ENCODE measurements at regions not wholly inside any gene's neighbourhood (a gene's known extent, or its start where the extent isn't known, plus 50 kb on each side); places are given as distances from the start of the nearest gene placed in this dataset.

DNA sequence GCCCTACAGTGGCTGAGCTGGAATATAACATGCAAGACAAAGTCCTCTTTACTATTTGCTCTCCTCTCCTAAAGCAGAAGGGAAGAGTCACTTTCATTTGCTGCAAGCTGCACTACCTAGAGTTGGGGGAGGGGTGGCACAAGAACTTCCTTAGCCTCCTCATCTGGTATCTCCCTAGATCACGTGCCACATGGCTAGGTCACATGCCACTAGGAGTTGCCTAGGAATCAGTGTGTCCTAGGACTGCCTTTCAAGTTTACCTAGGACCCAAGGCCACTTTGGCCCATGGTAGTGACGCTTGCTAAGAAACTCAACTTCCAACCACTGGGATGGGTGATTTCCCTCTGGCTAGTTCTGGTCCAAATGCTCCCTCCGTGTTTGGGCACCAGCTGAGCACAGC, 625.2 kb downstream of the DIAPH3 start:
- no peak overlapping the region for H3K4me3 ChIP-seq (ENCODE audit: low read depth, low read length)
- no peak for DNase-seq (ENCODE audit: low read depth)

- no peak overlapping the region for H3K4me3 ChIP-seq (ENCODE audit: low read depth, low read length)
- DNase-seq (ENCODE audit: low read depth), result no peak
These were observed 621.4 kb downstream of the DIAPH3 start for GRCh38 chr13:59542303-59542702.

GRCh38 chr13:59543418-59543817, 620.3 kb downstream of the DIAPH3 start:
- H3K4me3 ChIP-seq (ENCODE audit: low read depth, low read length), result no peak overlapping the region
- DNase-seq (ENCODE audit: low read depth), result no peak

- DNase-seq (ENCODE audit: low read depth), result no peak
- H3K4me3 ChIP-seq (ENCODE audit: low read depth, low read length), result no peak overlapping the region
These were observed 618.7 kb downstream of the DIAPH3 start for GRCh38 chr13:59545007-59545406.

GRCh38 chr13:59546178-59546577, 617.5 kb downstream of the DIAPH3 start:
- no peak overlapping the region for H3K4me3 ChIP-seq (ENCODE audit: low read depth, low read length)
- no peak for DNase-seq (ENCODE audit: low read depth)

GRCh38 chr13:59547950-59548349, 615.8 kb downstream of the DIAPH3 start:
- DNase-seq (ENCODE audit: low read depth), result no peak
- no peak overlapping the region for H3K4me3 ChIP-seq (ENCODE audit: low read depth, low read length)

GRCh38 chr13:59562924-59563323, 600.8 kb downstream of the DIAPH3 start:
- no peak for DNase-seq (ENCODE audit: low read depth)
- H3K4me3 ChIP-seq (ENCODE audit: low read depth, low read length), result no peak overlapping the region

- no peak overlapping the region for H3K4me3 ChIP-seq (ENCODE audit: low read depth, low read length)
- no peak for DNase-seq (ENCODE audit: low read depth)
These were observed 597.2 kb downstream of the DIAPH3 start for GRCh38 chr13:59566561-59566960.

- DNase-seq (ENCODE audit: low read depth), result no peak
- no peak overlapping the region for H3K4me3 ChIP-seq (ENCODE audit: low read depth, low read length)
These were observed 595.4 kb downstream of the DIAPH3 start for GRCh38 chr13:59568306-59568705.

DNA sequence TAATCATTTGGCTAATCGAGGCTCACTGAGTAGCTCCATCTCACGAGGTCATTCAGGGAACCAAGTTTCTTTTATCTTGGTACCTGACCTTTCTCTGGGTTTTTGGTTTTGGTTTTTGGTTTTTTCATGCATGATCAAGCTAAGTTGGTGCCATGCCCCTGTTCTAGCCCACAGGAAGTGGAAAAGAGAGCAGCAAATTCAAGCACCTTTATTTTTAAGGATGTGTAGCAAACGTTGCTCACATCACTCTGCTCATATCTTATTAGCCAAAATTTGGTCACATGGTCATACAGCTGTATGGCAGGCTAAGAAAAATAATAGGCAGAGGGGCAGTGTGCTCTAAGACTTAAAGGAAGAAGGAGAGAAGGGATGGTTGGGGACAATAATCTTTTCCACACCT, 593.5 kb downstream of the DIAPH3 start:
- no peak overlapping the region for H3K4me3 ChIP-seq (ENCODE audit: low read depth, low read length)
- DNase-seq (ENCODE audit: low read depth), result no peak

DNA sequence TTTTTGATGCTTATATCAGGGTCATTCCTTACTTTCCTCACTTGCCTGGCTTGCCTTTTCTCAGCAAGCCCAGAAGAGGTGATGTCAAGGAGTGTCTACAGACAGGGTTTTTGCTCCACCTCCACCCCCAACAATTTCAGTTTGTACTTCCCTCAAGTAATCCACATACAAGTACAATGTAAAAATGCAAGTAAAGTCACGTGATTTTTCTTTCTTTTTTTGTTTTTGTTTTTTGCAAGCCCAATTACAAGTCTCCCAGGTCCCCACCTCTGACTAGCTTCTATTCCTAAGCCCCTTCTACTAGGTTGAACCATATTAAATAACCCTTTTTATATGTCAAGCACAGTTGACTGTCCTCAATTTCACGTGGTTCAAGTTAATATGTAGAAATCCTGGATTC, 579.6 kb downstream of the DIAPH3 start:
- no peak for DNase-seq (ENCODE audit: low read depth)
- H3K4me3 ChIP-seq (ENCODE audit: low read depth, low read length), result no peak overlapping the region

DNA sequence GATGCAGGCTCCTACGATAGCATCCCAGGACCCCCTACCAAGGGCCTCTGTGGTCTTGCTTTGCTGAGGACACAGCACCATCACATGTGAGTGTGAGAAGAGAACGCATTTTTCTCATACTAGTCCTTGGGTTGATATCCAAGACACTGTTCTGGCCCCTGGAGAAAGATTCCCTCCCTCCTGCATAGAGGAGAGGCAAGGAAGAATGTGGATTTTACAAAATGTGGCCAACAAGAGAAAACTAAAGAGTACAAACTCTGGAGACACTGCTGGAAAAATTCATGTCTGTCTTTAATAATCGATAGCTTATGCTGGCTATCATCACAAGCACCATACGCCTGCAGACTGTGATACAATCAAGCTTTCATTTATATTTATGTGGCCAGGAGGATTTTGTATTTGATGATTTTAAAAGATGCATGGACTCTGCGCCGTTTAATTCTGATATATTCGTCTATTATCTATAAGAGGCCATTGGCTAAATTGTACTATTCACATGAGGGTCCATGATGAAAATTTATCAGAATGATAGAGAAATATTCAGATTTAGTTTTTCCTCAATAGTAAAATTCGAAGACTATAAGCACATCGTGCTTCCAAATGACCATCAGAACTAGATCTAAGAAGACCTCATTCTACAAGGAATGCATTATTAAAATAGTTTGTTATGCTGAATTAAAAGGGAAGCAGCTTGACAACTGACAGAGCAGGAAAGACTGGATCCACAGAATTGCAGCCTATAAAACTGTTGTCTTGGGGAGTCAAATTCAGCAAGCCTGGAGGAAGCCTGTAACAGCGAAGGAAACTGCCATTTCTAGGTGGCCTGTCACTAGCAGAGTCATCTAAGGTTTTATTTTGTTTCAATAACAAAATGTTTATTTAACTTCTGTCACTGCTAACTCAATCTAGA, 578.7 kb downstream of the DIAPH3 start:
- no peak overlapping the region for H3K4me3 ChIP-seq (ENCODE audit: low read depth, low read length)
- DNase-seq (ENCODE audit: low read depth), result no peak

DNA sequence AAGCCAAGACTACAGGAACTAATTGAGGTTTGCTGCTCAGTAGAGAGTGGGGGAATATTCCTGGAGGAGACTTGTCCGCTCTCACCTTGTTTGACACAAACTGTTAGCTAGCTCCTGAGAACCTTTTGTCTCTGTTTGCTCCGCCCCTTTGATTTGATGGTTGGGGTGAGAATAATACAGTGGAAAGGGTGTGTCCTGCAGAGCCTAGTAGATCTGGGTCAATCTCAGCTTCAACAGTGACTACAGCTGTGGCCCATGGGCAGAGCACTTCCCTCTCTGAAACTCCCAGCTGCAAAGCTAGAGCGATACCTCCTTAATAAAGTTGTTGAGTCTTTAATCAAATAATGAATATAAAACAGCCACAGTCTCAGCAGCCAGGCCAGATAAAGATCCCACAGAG, 576.7 kb downstream of the DIAPH3 start:
- no peak overlapping the region for H3K4me3 ChIP-seq (ENCODE audit: low read depth, low read length)
- DNase-seq (ENCODE audit: low read depth), result no peak

DNA sequence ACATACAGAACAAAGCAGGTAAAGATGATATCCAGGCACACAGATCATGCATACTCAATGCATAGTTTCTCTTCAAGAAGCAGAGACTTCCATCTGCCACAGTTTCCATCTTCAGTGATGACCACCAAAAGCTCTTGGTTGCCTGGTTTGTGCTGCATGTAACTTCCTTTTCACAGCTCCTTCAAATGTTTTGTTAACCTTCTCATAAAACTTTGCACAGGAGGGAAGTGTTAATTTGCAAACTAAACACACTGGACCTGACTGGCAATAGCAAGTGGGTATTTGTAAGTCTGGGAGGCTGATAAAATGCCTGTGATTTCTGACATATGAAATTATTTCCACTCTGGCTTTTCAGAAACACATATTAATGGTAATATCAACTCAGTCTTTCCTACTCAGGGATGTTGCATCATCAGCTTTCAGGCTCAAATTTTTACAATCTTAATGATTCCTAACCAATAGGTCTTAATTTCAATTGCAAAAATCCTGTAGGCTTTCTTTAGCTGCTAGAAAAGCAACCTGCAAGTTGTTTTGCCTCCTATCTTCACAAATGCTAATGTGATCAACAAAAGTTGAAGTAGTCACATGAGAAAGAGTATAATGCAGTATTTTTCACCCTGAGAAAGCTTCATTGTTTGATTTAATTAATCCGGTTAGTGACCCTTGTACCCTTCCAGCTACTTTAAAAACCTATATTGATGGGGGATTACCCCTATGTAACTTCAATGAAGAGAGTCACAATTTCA, 575.6 kb downstream of the DIAPH3 start:
- no peak overlapping the region for H3K4me3 ChIP-seq (ENCODE audit: low read depth, low read length)
- no peak for DNase-seq (ENCODE audit: low read depth)

DNA sequence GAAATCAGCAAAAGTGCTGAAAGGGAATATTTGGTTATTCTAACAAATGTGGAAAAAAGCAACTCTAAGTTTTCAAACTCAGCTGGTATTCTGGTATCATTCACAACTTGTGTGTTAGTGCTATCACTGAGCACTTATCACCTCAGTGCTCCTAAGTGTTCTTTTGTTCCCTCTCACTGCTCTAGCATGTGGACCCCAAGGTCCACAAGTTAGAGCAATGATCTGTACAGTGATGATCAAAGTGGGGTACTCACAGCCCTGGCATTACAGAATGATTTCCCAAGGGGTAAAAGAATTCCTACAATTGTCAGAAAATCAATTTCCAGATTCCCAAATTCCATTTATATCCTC, 575.0 kb downstream of the DIAPH3 start:
- DNase-seq (ENCODE audit: low read depth), result no peak
- H3K4me3 ChIP-seq (ENCODE audit: low read depth, low read length), result no peak overlapping the region

DNA sequence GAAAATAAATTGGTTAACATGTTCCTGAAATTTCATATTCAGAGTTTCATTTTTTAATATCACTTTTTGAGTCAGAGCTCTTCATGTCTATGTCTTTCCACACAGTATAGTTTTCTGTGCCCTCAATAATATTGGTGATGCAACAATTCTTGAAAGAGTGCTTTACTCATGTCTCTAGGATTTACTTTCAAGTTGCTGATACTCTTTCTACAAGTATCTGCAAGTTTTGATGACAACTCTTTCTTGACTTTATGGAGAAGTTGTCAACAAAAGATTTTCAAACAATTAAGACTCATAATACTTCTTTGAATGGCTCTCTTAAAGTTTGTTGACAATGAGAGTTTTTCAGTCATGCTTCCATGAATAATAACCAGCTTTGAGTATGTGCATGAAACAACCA, 561.7 kb downstream of the DIAPH3 start:
- no peak overlapping the region for H3K4me3 ChIP-seq (ENCODE audit: low read depth, low read length)
- DNase-seq (ENCODE audit: low read depth), result no peak

- no peak for DNase-seq (ENCODE audit: low read depth)
- H3K4me3 ChIP-seq (ENCODE audit: low read depth, low read length), result no peak overlapping the region
These were observed 560.1 kb downstream of the DIAPH3 start for GRCh38 chr13:59603646-59604045.

DNA sequence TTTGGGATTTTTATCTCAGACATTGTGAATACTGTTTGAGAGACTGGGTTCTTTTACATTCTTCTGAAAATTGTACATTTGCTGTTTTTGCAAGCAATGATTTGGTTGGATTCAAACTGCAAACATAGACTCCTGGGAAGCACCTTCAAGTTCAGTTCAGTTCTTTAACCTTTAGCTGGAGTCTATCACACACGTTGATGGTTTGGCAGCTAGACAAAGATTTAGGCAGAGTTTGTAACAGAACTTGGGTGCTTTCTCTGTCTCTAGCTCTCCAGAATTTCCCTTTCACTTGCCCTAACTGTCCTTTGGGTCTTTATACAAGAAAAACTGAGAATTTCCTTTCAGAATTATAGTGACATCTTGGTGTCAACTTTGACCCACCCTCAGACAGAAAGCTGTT, 556.6 kb downstream of the DIAPH3 start:
- DNase-seq (ENCODE audit: low read depth), result no peak
- no peak overlapping the region for H3K4me3 ChIP-seq (ENCODE audit: low read depth, low read length)

- H3K4me3 ChIP-seq (ENCODE audit: low read depth, low read length), result no peak overlapping the region
- DNase-seq (ENCODE audit: low read depth), result no peak
These were observed 555.9 kb downstream of the DIAPH3 start for GRCh38 chr13:59607780-59608233.

GRCh38 chr13:59609421-59609820, 554.3 kb downstream of the DIAPH3 start:
- no peak overlapping the region for H3K4me3 ChIP-seq (ENCODE audit: low read depth, low read length)
- DNase-seq (ENCODE audit: low read depth), result no peak
